Type B pancreatic cell (in vitro differentiated cells): ENCODE measurements at regions not wholly inside any gene's neighbourhood (a gene's known extent, or its start where the extent isn't known, plus 50 kb on each side); places are given as distances from the start of the nearest gene placed in this dataset.
"Not testable (repeated sequence)": the region's sequence is repeated elsewhere in the genome, so short reads cannot be mapped to it uniquely, and the experiment has no call there.

Experiments used
- DNase-seq: peaks from one replicate; pipeline ENCODE4 v3.0.0; 2021; ENCODE audit warnings: mixed read lengths; ENCODE audit not compliant: unreplicated experiment; ENCODE audit errors: extremely low spot score
- H3K27ac Mint-ChIP-seq: 2 replicates; pipeline ENCODE4 v1.8.0; 2021; ENCODE audit warnings: mild to moderate bottlenecking, mixed read lengths
- H3K27me3 Mint-ChIP-seq: 2 replicates; pipeline ENCODE4 v1.8.0; 2021; ENCODE audit warnings: mixed read lengths
- H3K36me3 Mint-ChIP-seq: 2 replicates; pipeline ENCODE4 v1.8.0; 2021; ENCODE audit warnings: mixed read lengths
- H3K4me1 Mint-ChIP-seq: one replicate; pipeline ENCODE4 v1.8.0; 2021; ENCODE audit warnings: mixed read lengths; ENCODE audit not compliant: unreplicated experiment
- H3K4me3 Mint-ChIP-seq: 2 replicates; pipeline ENCODE4 v1.8.0; 2021; ENCODE audit warnings: mild to moderate bottlenecking, mixed read lengths
- H3K9me3 Mint-ChIP-seq: 2 replicates; pipeline ENCODE4 v1.8.0; 2021; ENCODE audit warnings: mixed read lengths
- TF ChIP-seq, protein P1 (sequence below): fragments of 200-600 bp; sonication (generic); conservative IDR thresholded peaks from 2 replicates; pipeline ENCODE4 v1.5.0; 2021; ENCODE audit warnings: antibody characterized with exemption, mild to moderate bottlenecking

DNA sequence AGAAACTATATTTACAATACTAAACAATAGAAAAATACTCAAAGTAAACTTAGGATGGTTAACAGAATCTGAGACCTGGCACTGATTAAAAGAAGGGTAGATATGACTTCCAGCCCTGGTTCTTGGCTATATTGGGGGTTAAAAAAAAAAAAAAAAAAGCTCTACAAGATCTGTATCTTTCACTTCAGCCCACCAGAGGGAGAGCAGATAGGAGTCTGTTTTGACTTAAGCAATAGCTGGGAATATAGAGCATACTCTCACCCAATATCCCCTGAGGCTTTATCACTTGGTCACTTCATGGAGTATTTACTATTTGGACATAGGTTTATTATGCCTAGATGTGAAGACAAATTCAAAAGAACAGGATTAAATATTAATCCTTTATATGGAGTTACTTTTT is 598.9 kb upstream of the LINC00305 start:
- Mint-ChIP-seq H3K4me1 (peaks cover 7% of the 10 kb centered on the region), H3K27ac (no peak overlapping the region), H3K36me3 (no peaks in the 10 kb centered on the region), H3K4me3 (no peak overlapping the region), H3K9me3 (no peaks in the 10 kb centered on the region), H3K27me3 (no peaks in the 10 kb centered on the region)
- TF ChIP-seq, protein P1, sequence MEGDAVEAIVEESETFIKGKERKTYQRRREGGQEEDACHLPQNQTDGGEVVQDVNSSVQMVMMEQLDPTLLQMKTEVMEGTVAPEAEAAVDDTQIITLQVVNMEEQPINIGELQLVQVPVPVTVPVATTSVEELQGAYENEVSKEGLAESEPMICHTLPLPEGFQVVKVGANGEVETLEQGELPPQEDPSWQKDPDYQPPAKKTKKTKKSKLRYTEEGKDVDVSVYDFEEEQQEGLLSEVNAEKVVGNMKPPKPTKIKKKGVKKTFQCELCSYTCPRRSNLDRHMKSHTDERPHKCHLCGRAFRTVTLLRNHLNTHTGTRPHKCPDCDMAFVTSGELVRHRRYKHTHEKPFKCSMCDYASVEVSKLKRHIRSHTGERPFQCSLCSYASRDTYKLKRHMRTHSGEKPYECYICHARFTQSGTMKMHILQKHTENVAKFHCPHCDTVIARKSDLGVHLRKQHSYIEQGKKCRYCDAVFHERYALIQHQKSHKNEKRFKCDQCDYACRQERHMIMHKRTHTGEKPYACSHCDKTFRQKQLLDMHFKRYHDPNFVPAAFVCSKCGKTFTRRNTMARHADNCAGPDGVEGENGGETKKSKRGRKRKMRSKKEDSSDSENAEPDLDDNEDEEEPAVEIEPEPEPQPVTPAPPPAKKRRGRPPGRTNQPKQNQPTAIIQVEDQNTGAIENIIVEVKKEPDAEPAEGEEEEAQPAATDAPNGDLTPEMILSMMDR, result peak; percentile 43
- no peak for DNase-seq

DNA sequence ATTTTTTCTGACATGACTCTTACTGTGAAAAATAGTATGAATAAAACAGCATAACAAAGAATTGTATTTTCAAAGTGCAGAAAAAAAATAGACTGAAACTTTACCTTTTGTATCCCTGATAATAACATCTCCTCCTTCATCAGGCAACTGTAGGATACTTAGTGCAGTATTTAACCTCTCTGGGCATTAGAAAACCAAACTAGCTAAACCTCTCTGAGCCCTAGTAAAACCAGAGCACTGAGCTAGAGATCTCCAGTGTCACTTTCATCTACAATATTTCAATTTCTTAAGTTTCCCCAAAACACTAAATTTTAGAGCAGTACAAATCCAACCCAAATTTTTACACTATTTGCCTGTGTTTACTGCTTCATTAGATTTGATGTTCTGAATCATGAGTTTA is 594.0 kb upstream of the LINC00305 start:
- no peak for DNase-seq
- Mint-ChIP-seq H3K4me3 (no peak overlapping the region), H3K36me3 (no peaks in the 10 kb centered on the region), H3K27ac (no peak overlapping the region), H3K9me3 (no peaks in the 10 kb centered on the region), H3K27me3 (no peaks in the 10 kb centered on the region), H3K4me1 (no peaks in the 10 kb centered on the region)
- TF ChIP-seq, protein P1, result no peak

DNA sequence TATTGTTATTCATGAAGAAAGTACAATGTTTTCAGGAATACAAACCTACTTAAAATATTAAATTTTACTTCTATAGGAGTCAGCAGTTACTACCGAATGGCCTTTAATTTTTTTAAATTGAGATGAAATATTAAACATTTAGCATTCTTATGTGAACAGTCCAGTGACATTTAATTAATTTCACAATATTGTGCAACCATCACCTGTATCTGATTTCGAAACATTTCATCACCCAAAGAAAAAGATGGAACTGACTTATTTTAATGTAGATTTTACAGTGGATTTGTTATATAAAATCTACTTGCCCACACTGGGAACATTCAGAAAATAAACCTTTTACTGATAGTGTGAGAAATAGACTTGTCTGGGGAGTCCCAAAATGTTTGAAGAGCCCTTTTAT is 585.2 kb upstream of the LINC00305 start:
- no peak overlapping the region for H3K27ac Mint-ChIP-seq
- H3K27me3 Mint-ChIP-seq, result no peaks in the 10 kb centered on the region
- H3K9me3 Mint-ChIP-seq, result peaks cover 5% of the 10 kb centered on the region
- H3K4me3 Mint-ChIP-seq, result no peak overlapping the region
- TF ChIP-seq, protein P1, result no peak
- H3K36me3 Mint-ChIP-seq, result no peaks in the 10 kb centered on the region
- DNase-seq, result no peak
- H3K4me1 Mint-ChIP-seq, result no peaks in the 10 kb centered on the region

DNA sequence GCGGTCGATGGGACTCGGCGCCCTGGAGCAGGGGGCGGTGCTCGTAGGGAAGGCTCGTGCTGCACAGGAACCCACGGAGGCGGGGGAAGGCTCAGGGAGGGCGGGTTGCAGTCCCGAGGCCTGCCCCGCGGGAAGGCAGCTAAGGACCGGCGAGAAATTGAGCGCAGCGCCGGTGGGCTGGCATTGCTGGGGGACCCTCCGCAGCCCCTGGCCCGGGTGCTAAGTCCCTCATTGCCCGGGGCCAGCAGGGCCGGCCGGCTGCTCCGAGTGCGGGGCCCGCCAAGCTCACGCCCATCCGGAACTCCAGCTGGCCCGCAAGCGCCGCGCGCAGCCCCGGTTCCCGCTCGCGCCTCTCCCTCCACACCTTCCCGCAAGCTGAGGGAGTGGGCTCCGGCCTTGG is 576.8 kb upstream of the LINC00305 start:
- H3K4me1 Mint-ChIP-seq, H3K27me3 Mint-ChIP-seq, H3K4me3 Mint-ChIP-seq, H3K27ac Mint-ChIP-seq, DNase-seq, H3K36me3 Mint-ChIP-seq, H3K9me3 Mint-ChIP-seq: not testable (repeated sequence)

DNA sequence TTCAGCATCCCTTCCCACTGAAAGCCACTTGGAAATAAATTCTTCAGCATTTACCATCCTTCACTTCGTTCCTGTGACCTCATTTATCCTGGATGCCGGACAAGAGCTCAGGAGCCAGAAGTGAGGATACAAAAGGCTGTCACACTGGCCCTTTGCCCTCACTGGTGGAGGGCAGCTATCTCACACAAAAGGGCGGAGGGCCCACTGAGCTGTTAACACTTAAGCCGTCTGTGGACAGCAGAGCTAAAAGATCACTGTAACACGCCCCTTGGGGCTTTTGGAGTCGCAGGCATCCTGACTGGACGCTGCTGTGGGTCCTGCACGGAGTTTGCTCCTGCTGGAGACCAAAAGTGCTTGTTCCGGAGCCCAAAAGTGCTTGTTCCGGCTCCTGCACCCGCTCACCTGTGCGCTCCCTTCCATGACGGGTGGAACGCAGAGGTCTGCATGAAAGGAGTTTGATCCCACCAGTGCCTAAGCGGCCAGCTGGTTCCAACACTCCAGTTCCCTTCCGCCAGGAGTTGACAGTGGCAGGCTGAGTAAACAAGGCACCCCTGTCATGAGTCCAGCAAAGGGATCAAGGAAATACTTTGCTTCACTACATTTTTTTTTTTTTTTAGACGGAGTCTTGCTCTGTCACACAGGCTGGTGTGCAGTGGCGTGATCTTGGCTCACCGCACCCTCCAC is 572.0 kb upstream of the LINC00305 start:
- H3K36me3 Mint-ChIP-seq, result no peaks in the 10 kb centered on the region
- TF ChIP-seq, protein P1, result no peak
- no peak for DNase-seq
- H3K27ac Mint-ChIP-seq, result no peak overlapping the region
- H3K27me3 Mint-ChIP-seq, result no peaks in the 10 kb centered on the region
- H3K4me1 Mint-ChIP-seq, result peaks cover 4% of the 10 kb centered on the region
- peaks cover 3% of the 10 kb centered on the region for H3K9me3 Mint-ChIP-seq
- H3K4me3 Mint-ChIP-seq, result no peak overlapping the region

DNA sequence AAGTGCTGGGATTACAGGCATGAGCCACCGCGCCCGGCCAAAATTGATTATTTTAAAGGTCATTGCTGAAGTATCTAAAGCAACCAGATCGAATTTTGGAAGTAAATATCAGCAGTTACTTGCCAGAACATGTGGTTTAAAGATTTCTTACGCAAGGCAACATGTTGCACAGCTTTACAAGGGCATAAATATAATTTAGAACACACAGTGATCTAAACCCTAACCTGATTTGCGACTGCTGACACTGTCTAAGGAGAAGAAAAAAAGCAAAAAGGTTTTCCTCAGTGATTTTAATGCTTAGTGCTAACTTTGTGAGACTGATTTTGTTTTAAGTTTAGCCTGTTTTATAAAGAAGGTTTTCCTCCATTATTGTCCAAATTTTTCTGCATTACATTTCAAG is 569.9 kb upstream of the LINC00305 start:
- Mint-ChIP-seq H3K27me3 (no peaks in the 10 kb centered on the region), H3K9me3 (no peaks in the 10 kb centered on the region)

More for the DNA sequence above, 569.9 kb upstream of the LINC00305 start:
- H3K4me3 Mint-ChIP-seq, result no peak overlapping the region
- DNase-seq, result no peak
- TF ChIP-seq, protein P1, result no peak
- peaks cover 4% of the 10 kb centered on the region for H3K4me1 Mint-ChIP-seq
- H3K36me3 Mint-ChIP-seq, result no peaks in the 10 kb centered on the region
- no peak overlapping the region for H3K27ac Mint-ChIP-seq
